Endothelial cell of umbilical vein (primary cell): ENCODE measurements at regions not wholly inside any gene's neighbourhood (a gene's known extent, or its start where the extent isn't known, plus 50 kb on each side); places are given as distances from the start of the nearest gene placed in this dataset.

Source experiments
- BruUV-seq: library from RNA; stranded (reverse); fragments of 400-500 nt; replicated peaks from 2 replicates; lab custom pipeline; 2021; lab: Mats Ljungman, UMichigan
- CTCF ChIA-PET: fragments of 300-600, 350-600 bp; sonication (Branson Sonifier 250); formaldehyde crosslinking; loops from one replicate; lab custom pipeline; 2021; ENCODE audit warnings: antibody characterized with exemption, inconsistent platforms; lab: Charles Lee
- POLR2A ChIA-PET: fragments of 300-600, 350-600 bp; sonication (Branson Sonifier 250); formaldehyde crosslinking; loops from one replicate; lab custom pipeline; 2021; ENCODE audit warnings: antibody characterized with exemption, inconsistent platforms; lab: Charles Lee
- DNase-seq: peaks from one replicate; pipeline ENCODE4 v3.0.0-alpha.2; 2011; ENCODE audit warnings: low read depth, low spot score
- FAIRE-seq: peaks from 2 replicates; lab custom pipeline; 2011; peaks lifted over from hg19 to GRCh38; lab: Jason Lieb, UNC
- H2AFZ ChIP-seq: 2 replicates; pipeline ENCODE4 v1.6.0; 2012; ENCODE audit warnings: low read depth, low read length, control low read depth, inconsistent platforms
- H3K27ac ChIP-seq: 2 replicates; pipeline ENCODE4 v1.5.1; 2011; ENCODE audit warnings: low read depth, mild to moderate bottlenecking, control low read depth, low read length, moderate library complexity; ENCODE audit not compliant: insufficient read depth
- H3K27me3 ChIP-seq, 2 experiments: 2 replicates each; pipeline versions ENCODE4 v1.6.0 to v1.6.1; 2011; ENCODE audit warnings: low read length in 2 of 2, mixed read lengths in 1 of 2; ENCODE audit not compliant: control insufficient read depth in 2 of 2, insufficient read depth in 2 of 2
- H3K36me3 ChIP-seq, 2 experiments: 2 replicates in 1 of 2; 3 replicates in 1 of 2; pipeline ENCODE4 v1.5.1; 2011; ENCODE audit warnings: low read length in 2 of 2, mild to moderate bottlenecking in 1 of 2, moderate library complexity in 1 of 2; ENCODE audit not compliant: control insufficient read depth in 2 of 2, insufficient read depth in 2 of 2; ENCODE audit errors: extremely low read depth in 1 of 2
- H3K4me1 ChIP-seq: 3 replicates; pipeline ENCODE4 v1.5.1; 2011; ENCODE audit warnings: mild to moderate bottlenecking, low read length; ENCODE audit not compliant: control insufficient read depth, insufficient read depth; ENCODE audit errors: extremely low read depth
- H3K4me2 ChIP-seq: 2 replicates; pipeline ENCODE4 v1.6.1; 2011; ENCODE audit warnings: low read length, control low read depth, mixed read lengths; ENCODE audit not compliant: insufficient read depth
- H3K4me3 ChIP-seq, 3 experiments: fragments of 200-600 bp in 1 of 3; sonication (generic), shearing (Covaris generic) in 1 of 3; replicated peaks in 1 of 3; 2 replicates each; pipeline ENCODE4 v1.5.1; 2011 to 2016; ENCODE audit warnings: control low read depth in 3 of 3, low read length in 3 of 3, mild to moderate bottlenecking in 2 of 3, inconsistent platforms in 1 of 3, low read depth in 1 of 3, moderate library complexity in 1 of 3; ENCODE audit not compliant: insufficient read depth in 1 of 3
- H3K79me2 ChIP-seq: 2 replicates; pipeline ENCODE4 v1.6.0; 2012; ENCODE audit warnings: low read length, inconsistent platforms; ENCODE audit not compliant: control insufficient read depth, insufficient read depth
- H3K9ac ChIP-seq: replicated peaks from 2 replicates; pipeline ENCODE3; 2011; ENCODE audit warnings: low read length, control low read depth; ENCODE audit not compliant: insufficient read depth; ENCODE audit errors: extremely low read depth
- H3K9me1 ChIP-seq: replicated peaks from 3 replicates; pipeline ENCODE4 v1.6.0; 2011; ENCODE audit warnings: mild to moderate bottlenecking, low read length; ENCODE audit not compliant: control insufficient read depth, insufficient read depth; ENCODE audit errors: extremely low read depth
- H3K9me3 ChIP-seq: replicated peaks from 2 replicates; pipeline ENCODE4 v1.5.1; 2012; ENCODE audit warnings: low read length, inconsistent platforms; ENCODE audit not compliant: control insufficient read depth, insufficient read depth
- H4K20me1 ChIP-seq: replicated peaks from 2 replicates; pipeline ENCODE3; 2011; ENCODE audit warnings: mild to moderate bottlenecking, low read length; ENCODE audit not compliant: control insufficient read depth, insufficient read depth; ENCODE audit errors: extremely low read depth
- CTCF ChIP-seq, 2 donors: IDR thresholded peaks; 1 replicate in 1 of 2; 2 replicates in 1 of 2; pipeline ENCODE4 v1.5.1; 2011; ENCODE audit warnings: low read length in 2 of 2, mild to moderate bottlenecking in 2 of 2, moderate library complexity in 2 of 2, control low read depth in 1 of 2, inconsistent platforms in 1 of 2, low read depth in 1 of 2; ENCODE audit not compliant: insufficient read depth in 1 of 2; ENCODE audit errors: extremely low read depth in 1 of 2
- EZH2 ChIP-seq: IDR thresholded peaks from 2 replicates; pipeline ENCODE4 v1.6.1; 2012; ENCODE audit warnings: borderline replicate concordance, low read depth, mild to moderate bottlenecking, moderate library complexity, low read length, inconsistent platforms; ENCODE audit not compliant: severe bottlenecking
- FOS ChIP-seq: IDR thresholded peaks from 2 replicates; pipeline ENCODE4 v1.6.1; 2011; ENCODE audit warnings: mild to moderate bottlenecking, low read length, moderate library complexity, borderline replicate concordance; ENCODE audit not compliant: insufficient read depth
- GATA2 ChIP-seq: IDR thresholded peaks from 2 replicates; pipeline ENCODE4 v1.7.0; 2011; ENCODE audit warnings: low read depth, mild to moderate bottlenecking, moderate library complexity, mixed read lengths, low read length; ENCODE audit not compliant: insufficient read length, insufficient read depth
- JUN ChIP-seq: IDR thresholded peaks from 2 replicates; pipeline ENCODE4 v1.6.1; 2011; ENCODE audit warnings: borderline replicate concordance, low read depth; ENCODE audit not compliant: insufficient read length, insufficient read depth
- MYC ChIP-seq: IDR thresholded peaks from one replicate; pipeline ENCODE4 v1.6.1; 2011; ENCODE audit warnings: mild to moderate bottlenecking, low read depth, low read length
- POLR2A ChIP-seq: IDR thresholded peaks from 2 replicates; pipeline ENCODE4 v1.6.1; 2012; ENCODE audit warnings: low read depth, mild to moderate bottlenecking, control low read depth, low read length
- POLR2AphosphoS5 ChIP-seq: IDR thresholded peaks from 2 replicates; pipeline ENCODE4 v1.6.1; 2012; ENCODE audit warnings: low read depth, mild to moderate bottlenecking, control low read depth, low read length, moderate library complexity; ENCODE audit not compliant: insufficient read depth
- dilution Hi-C: fragments of 300-500 bp; cut with MboI; formaldehyde crosslinking; loops from one replicate; pipeline ENCODE4 v1.15.0; 2019; ENCODE audit warnings: low sequenced_read_pairs; ENCODE audit not compliant: extremely low pct_ligation_motif_present
- intact Hi-C: fragments of 100-400 bp; cut with micrococcal nuclease; formaldehyde crosslinking; loops from one replicate; pipeline ENCODE4 v1.10.0; 2022

GRCh38 chr4:116386856-116387255 is 698.5 kb downstream of the TRAM1L1 start:
- TF ChIP-seq CTCF (IDR thresholded peaks at IDR 0.05; ENCODE audit: extremely low read depth in 1 of 2, insufficient read depth in 1 of 2, low read depth in 1 of 2, low read length in 2 of 2) = no peak
- TF ChIP-seq MYC = no peak
- TF ChIP-seq GATA2 = no peak
- TF ChIP-seq POLR2A = no peak
- no peak for TF ChIP-seq POLR2AphosphoS5
- no peak for TF ChIP-seq FOS
- no peak for TF ChIP-seq JUN
- TF ChIP-seq EZH2 = no peak
- no TSS peak for BruUV-seq

More at GRCh38 chr4:116386856-116387255, 698.5 kb downstream of the TRAM1L1 start:
- Histone ChIP-seq H3K9ac (no peak overlapping the region), H3K9me1 (no peaks in the 10 kb centered on the region), H3K36me3 (no peaks in the 10 kb centered on the region), H3K27ac (no peak overlapping the region), H3K27me3 (no peaks in the 10 kb centered on the region), H4K20me1 (no peaks in the 10 kb centered on the region), H3K9me3 (no peaks in the 10 kb centered on the region), H3K4me3 (no peak overlapping the region), H2AFZ (no peak overlapping the region), H3K79me2 (no peaks in the 10 kb centered on the region), H3K4me1 (no peaks in the 10 kb centered on the region), H3K4me2 (no peak overlapping the region)
- dilution Hi-C loops = no loop called here
- ChIA-PET POLR2A (no interaction called here), CTCF (no interaction called here)
- no peak for FAIRE-seq
- intact Hi-C loops = no loop called here
- DNase-seq = no peak
